ENCODE measurements at regions not wholly inside any gene's neighbourhood (a gene's known extent, or its start where the extent isn't known, plus 50 kb on each side); places are given as distances from the start of the nearest gene placed in this dataset.

GRCh38 chr15:70416829-70417228, 319.1 kb upstream of the TLE3 start:
- TF ChIP-seq CTCF (conservative IDR thresholded peaks at IDR 0.05; ENCODE audit: low read depth, low read length) (no peak), EZH2 (IDR thresholded peaks at IDR 0.05; ENCODE audit: borderline replicate concordance, low read depth, low read length, poor library complexity, severe bottlenecking) (no peak)

Measured in A673 (cell line).